NCI-H2029 treated with DMSO at 0.1 percent for 48 hours (cell line): ENCODE measurements at regions not wholly inside any gene's neighbourhood (a gene's known extent, or its start where the extent isn't known, plus 50 kb on each side); places are given as distances from the start of the nearest gene placed in this dataset.

Experiments
- DNase-seq: peaks from one replicate; lab custom pipeline; 2025; lab: John Stamatoyannopoulos, UW

- no peak for DNase-seq
Observed at GRCh38 chr20:52818491-52818890, 153.7 kb upstream of the TSHZ2 start.

GRCh38 chr20:52817981-52818380 is 154.2 kb upstream of the TSHZ2 start:
- no peak for DNase-seq

- no peak for DNase-seq
Observed at GRCh38 chr20:52817511-52817910, 154.6 kb upstream of the TSHZ2 start.

DNA sequence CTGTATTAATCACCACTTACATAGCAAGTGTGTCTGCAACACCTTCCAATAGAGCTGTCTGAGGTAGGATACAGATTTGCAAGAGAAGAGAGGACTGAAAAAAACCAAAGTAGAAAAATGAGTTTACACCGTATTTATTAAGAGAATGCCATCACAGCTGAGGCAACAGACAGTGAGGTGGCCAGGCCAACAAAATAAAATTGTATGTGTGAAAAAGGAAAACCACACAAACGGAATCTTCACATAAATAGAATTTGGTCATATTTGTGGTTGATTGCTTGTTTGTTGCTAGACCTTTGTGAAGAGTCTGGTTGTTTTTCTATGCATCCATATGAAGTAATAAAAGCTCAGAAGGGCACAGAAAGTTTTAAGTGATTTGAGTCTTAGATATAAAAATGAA is 157.8 kb upstream of the TSHZ2 start:
- no peak for DNase-seq

DNA sequence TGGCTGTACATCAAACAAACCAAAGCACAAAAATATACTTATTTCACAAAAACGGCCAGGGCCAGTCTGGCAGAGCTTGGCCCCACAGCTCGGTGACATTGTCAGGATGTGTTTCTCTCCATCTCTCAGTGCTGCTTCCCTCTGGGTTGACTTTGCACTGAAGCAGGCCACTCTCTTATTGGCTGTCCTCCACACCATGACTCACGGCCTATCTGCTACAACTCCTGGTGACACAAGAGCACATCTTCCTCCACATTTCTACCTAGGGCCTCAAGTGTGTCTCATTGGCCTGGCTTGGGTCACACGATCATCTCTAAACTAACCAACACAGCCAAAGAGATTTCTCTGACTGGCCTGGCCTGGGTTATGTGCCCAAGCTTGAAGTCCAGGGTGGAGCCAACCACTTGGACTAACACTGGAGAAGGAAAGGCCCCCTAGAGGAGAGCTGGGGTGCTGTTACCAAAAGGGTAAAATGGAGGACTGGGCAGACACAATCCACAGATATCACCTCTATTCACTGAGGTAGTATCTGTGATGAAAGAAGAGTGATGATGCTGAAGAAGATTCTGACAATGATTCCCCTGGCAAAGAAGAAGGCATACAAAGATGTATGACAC is 159.8 kb upstream of the TSHZ2 start:
- DNase-seq, result no peak

DNA sequence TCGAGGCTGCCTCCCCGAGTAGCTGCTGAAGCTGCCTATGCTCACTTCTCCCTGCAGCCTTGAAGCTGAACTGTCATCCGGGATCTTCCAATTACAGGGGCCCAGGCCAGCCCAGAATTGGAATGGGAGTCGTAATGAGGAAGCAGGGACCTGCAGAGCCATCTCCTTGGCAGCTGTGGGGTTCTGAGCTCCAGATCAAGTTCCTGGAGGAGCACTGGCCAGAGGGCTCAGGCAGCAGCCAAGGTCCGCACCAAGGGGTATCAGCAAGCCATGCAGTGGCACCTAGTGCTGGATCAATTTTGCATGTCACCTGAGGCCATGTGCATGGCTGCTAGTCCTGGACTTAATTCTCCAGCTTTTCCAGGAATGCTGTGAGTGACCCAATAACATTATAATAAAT is 163.2 kb upstream of the TSHZ2 start:
- no peak for DNase-seq

GRCh38 chr20:52806918-52807317 is 165.2 kb upstream of the TSHZ2 start:
- DNase-seq, result no peak

DNA sequence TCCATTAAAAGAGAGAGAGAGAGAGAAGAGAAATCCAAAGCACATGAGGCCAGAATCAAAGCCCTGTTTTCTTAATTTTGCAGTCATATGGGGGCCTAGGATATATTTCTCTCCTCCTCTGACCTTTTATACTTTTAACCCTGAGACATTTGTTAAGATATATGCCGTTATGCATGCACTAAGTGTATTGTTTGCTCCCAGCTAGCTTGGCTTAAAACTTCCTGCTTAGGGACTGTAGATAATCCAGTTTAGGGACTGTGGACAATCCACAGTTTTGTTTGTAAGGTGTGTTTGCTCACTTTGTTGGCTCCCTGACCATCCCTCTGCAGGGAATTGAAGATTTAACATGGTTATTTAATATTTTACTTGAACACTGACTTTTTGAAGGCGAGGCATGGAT is 166.3 kb upstream of the TSHZ2 start:
- DNase-seq, result no peak

GRCh38 chr20:52805296-52805571 is 166.9 kb upstream of the TSHZ2 start:
- DNase-seq, result no peak

DNA sequence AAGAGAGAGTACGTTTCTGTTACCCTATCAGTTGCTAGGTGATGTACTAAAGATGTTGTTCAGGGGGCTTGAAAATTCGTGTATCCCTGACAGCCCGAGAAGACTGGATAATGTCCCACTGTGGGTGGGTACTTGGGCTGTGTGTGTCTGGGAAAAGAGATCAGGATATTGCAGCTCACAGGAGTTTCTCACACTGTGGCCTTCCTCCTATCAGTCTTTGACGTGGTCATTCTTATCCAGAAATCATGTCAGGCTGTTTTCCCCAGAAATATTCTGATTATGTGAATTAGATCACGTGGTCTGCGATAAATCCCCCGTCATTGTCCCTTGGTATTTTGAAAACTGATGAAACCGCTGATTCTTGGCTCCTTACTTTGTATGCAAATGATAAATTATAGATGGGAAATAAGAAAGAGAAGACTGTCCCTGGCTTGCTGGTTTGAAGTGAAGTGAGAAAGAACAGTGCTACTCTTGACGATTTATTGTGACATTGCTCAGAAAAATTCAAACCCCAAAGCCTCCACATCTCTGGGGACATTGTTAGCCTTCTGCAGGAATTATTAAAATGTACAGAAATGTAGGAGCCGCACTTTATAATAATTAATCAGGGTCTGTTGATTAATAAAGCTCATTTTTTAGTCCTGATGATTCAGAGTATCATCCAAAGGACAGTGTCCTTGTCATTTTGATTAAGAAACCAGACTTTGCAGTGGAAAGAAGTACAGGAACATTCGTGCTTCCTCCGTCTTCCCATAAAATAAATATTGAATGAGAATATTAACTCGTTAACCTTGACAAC is 167.5 kb upstream of the TSHZ2 start:
- DNase-seq, result no peak

DNA sequence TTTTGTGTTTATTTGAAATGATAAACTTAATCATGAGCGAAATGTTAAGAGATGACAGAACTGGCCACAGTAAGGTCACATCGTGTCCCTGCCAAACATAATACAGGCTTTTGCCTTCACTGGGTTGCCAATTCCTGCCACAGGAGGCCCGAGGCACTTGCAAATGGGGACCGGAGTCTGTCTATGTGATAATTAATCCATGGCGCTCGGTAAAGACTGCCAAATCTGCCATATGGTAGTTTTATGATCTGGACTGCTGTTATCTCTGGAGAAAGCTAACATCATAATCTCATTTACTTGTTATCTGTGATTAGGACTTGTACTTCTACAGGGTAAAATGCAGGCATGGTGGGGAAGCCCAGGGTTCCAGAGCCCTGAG is 170.5 kb upstream of the TSHZ2 start:
- no peak for DNase-seq

DNA sequence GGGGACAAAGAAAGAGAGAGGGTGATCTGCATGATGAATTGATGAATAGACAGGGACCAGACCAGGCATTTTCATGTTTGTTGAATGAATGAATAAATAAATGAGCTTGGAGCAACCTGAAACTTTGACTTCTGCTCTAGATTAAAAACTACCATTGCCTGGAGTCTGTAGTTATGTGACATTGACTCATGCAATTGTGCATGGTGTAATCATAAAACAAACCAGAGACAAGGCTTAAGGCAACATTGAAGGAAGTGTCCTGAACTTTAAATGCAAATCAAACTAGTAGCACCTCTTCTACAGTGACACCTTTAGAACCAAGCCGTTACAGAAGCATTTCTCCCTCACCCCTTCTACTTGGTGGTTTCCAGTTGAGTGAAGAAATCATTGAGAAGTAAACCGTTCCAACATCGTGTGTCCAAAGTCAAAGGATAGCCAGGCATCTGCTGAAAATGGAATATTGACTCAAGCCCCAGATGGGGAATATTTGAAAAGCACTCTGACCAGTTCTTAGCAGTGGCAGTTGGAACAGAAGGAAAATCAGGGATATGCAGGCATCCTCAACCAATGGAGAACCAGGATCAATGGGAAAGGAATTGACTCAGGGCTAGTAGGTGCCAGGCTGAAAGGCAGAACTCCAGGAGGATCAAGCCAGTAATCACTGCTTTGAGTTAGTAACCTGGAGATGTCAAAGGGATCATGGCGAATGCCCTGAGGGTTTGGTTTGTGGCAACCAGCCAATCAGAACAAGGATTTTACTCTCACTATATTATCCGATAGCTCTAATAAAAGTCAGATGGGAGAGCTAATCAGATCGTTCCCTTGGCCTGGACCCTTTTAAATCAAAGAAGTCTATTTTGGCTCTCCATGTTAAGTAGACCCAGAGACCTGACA is 171.2 kb upstream of the TSHZ2 start:
- no peak for DNase-seq

- DNase-seq, result no peak
Observed at GRCh38 chr20:52799130-52799529, 173.0 kb upstream of the TSHZ2 start.

GRCh38 chr20:52798124-52798523 is 174.0 kb upstream of the TSHZ2 start:
- DNase-seq, result no peak

DNA sequence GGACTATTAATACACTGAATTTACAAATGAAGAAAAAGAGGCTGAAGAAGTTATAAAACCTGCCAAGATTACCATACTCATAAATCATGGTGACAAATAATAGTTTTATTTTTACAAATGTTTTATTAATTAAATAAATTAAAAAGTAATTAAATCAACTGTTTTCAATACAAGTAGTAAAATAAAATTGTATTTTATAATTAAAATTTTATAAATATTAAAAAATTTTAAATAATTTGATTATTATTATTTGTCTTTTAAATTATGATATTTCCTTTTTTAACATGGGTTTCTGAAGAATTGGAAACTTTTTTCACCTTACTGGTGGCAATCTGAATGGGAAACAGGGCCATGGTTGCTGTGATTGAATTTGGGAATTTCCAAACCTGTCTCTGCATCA is 177.3 kb upstream of the TSHZ2 start:
- DNase-seq, result no peak

- DNase-seq, result no peak
Observed at GRCh38 chr20:52793339-52793963, 178.7 kb upstream of the TSHZ2 start.

DNA sequence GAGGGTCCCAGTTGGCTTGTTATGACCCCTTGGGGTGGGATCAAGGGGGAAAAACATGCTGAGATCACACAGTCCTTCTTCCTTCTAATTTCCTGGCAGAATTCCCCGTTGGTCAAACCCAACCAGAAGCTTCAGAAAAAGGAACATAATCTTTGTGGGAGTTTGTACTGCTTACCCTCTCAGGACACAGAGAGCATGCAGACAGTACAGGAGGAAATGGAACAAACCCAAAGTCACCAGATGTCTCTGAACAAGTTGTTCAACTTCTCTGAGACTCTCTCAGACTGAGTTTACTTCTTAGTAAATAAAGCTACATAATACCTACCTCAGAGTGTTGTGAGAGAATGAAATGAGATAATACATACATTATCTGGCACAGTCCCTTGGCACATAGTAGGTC is 181.1 kb upstream of the TSHZ2 start:
- DNase-seq, result no peak

DNA sequence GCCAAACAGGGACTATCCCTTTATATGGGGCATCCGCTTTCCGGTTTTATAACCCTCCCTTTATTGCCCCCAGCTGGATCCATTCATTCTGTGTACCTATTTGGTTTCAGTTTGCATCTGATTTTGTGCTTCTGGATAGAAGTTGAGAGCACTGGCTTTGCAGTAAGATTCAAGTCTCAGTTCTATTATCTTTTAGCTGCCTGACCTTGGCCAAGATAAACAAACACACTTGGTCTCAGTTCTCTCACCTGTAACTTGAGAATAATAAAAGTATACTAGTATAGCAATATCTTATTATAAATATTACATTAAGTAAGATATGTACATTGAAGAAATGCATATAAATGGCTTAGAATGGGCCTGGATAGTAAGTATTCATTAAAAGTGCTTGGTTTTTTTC is 182.4 kb upstream of the TSHZ2 start:
- DNase-seq, result peak; percentile 18

GRCh38 chr20:52787962-52788361 is 184.2 kb upstream of the TSHZ2 start:
- DNase-seq, result no peak

- no peak for DNase-seq
Observed at GRCh38 chr20:52787216-52787615, 184.9 kb upstream of the TSHZ2 start.

DNA sequence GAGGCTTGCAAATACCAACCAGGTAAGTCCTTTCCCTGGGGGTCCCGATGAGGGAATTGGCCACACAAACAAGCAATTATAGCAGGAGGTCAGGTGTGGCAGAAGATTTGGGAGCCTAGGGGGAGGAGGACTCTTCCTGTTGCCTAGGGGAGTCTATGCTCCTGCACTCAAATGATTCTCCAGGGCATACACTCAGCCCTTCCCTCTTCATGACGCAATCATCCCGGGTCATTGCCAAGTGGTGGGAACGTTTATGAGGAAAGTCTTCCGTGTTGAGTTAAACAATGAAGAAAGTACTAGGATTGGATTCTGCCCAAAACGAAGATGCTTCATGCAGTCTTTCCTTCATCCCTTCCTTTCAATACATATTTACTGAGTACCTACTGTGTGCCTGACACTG is 186.5 kb upstream of the TSHZ2 start:
- no peak for DNase-seq

GRCh38 chr20:52783769-52784168 is 188.4 kb upstream of the TSHZ2 start:
- no peak for DNase-seq

GRCh38 chr20:52780462-52780861 is 191.7 kb upstream of the TSHZ2 start:
- no peak for DNase-seq
